ENCODE measurements at regions not wholly inside any gene's neighbourhood (a gene's known extent, or its start where the extent isn't known, plus 50 kb on each side); places are given as distances from the start of the nearest gene placed in this dataset.

DNA sequence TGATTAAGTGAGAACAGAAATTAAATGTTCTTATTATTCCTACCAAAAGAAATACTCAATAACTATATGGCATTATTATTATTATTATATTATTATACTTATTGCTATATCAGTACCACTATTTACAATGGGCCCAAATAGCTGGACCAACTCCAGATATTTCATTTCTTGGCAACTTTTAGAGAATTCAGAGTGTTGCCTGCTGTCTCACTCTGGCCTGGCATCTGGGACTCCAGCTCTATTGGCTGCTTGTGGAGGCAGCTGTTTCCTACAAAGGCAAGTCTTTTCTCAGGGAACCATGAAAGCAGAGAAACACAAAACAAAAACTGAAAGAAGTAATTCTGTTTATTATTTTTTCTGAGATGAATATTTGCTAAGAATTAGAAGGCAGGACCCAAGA is 105.1 kb upstream of the SORCS1 start:
- no peaks in the 10 kb centered on the region for H4K20me1 ChIP-seq (ENCODE audit: insufficient read depth, low read length, poor library complexity, severe bottlenecking)
- H3K36me3 ChIP-seq (ENCODE audit: insufficient read depth, low read length): no peaks in the 10 kb centered on the region
- H3K9ac ChIP-seq (ENCODE audit: low read depth, low read length, poor library complexity, severe bottlenecking): no peak overlapping the region
- H3F3A ChIP-seq (ENCODE audit: low read depth): no peaks in the 10 kb centered on the region
- H3K4me1 ChIP-seq (ENCODE audit: insufficient read depth, low read length, poor library complexity, severe bottlenecking): no peaks in the 10 kb centered on the region
- no peaks in the 10 kb centered on the region for H3K9me3 ChIP-seq (ENCODE audit: insufficient read depth, low read depth, low read length)
- no peak overlapping the region for H2AFZ ChIP-seq (ENCODE audit: low read length)
- no peaks in the 10 kb centered on the region for H3K79me2 ChIP-seq (ENCODE audit: insufficient read depth, low read length)
- no peaks in the 10 kb centered on the region for H3K9me2 ChIP-seq (replicated peaks; ENCODE audit: low read depth, low read length)
- H3K4me2 ChIP-seq (ENCODE audit: low read depth, low read length, poor library complexity, severe bottlenecking): no peak overlapping the region
- H3K4me3 ChIP-seq (ENCODE audit: low read length, poor library complexity, severe bottlenecking): no peak overlapping the region
- no peaks in the 10 kb centered on the region for H3K27me3 ChIP-seq (ENCODE audit: insufficient read depth, low read length, poor library complexity, severe bottlenecking)
- no peak for TF ChIP-seq EZH2phosphoT487 (IDR thresholded peaks at IDR 0.05; ENCODE audit: borderline replicate concordance)
- TF ChIP-seq, protein P1, sequence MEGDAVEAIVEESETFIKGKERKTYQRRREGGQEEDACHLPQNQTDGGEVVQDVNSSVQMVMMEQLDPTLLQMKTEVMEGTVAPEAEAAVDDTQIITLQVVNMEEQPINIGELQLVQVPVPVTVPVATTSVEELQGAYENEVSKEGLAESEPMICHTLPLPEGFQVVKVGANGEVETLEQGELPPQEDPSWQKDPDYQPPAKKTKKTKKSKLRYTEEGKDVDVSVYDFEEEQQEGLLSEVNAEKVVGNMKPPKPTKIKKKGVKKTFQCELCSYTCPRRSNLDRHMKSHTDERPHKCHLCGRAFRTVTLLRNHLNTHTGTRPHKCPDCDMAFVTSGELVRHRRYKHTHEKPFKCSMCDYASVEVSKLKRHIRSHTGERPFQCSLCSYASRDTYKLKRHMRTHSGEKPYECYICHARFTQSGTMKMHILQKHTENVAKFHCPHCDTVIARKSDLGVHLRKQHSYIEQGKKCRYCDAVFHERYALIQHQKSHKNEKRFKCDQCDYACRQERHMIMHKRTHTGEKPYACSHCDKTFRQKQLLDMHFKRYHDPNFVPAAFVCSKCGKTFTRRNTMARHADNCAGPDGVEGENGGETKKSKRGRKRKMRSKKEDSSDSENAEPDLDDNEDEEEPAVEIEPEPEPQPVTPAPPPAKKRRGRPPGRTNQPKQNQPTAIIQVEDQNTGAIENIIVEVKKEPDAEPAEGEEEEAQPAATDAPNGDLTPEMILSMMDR (conservative IDR thresholded peaks at IDR 0.05; ENCODE audit: low read length): no peak

DNA sequence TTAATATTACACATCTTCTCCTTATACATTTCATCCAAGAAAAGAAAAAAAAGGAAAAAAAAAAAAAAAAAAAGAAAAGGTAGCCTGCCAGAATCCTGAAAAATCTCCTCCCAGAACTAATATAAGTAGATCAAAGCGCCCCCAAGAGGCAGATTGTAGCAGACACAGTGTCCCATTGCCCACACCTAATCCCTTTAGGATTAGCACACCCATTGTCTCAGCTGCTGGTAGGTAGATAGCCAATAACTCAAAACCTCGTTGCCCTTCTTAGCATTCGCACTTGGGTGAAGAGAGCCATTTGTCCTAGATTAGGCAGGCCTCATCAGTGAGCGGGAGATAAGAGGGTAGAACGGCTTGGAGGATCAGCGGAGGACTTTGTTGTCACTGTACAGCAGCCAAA is 100.2 kb upstream of the SORCS1 start:
- Histone ChIP-seq H3K9me3 (ENCODE audit: insufficient read depth, low read depth, low read length) (no peaks in the 10 kb centered on the region), H3K4me2 (ENCODE audit: low read depth, low read length, poor library complexity, severe bottlenecking) (no peak overlapping the region), H3K27me3 (ENCODE audit: insufficient read depth, low read length, poor library complexity, severe bottlenecking) (no peaks in the 10 kb centered on the region), H3F3A (ENCODE audit: low read depth) (no peaks in the 10 kb centered on the region), H3K9ac (ENCODE audit: low read depth, low read length, poor library complexity, severe bottlenecking) (no peak overlapping the region), H3K36me3 (ENCODE audit: insufficient read depth, low read length) (no peaks in the 10 kb centered on the region), H2AFZ (ENCODE audit: low read length) (no peak overlapping the region), H3K4me3 (ENCODE audit: low read length, poor library complexity, severe bottlenecking) (no peak overlapping the region), H3K9me2 (replicated peaks; ENCODE audit: low read depth, low read length) (no peaks in the 10 kb centered on the region), H3K79me2 (ENCODE audit: insufficient read depth, low read length) (no peaks in the 10 kb centered on the region), H4K20me1 (ENCODE audit: insufficient read depth, low read length, poor library complexity, severe bottlenecking) (no peaks in the 10 kb centered on the region), H3K4me1 (ENCODE audit: insufficient read depth, low read length, poor library complexity, severe bottlenecking) (no peaks in the 10 kb centered on the region)
- no peak for TF ChIP-seq EZH2phosphoT487 (IDR thresholded peaks at IDR 0.05; ENCODE audit: borderline replicate concordance)
- TF ChIP-seq, protein P1 (conservative IDR thresholded peaks at IDR 0.05; ENCODE audit: low read length): peak; percentile 59

DNA sequence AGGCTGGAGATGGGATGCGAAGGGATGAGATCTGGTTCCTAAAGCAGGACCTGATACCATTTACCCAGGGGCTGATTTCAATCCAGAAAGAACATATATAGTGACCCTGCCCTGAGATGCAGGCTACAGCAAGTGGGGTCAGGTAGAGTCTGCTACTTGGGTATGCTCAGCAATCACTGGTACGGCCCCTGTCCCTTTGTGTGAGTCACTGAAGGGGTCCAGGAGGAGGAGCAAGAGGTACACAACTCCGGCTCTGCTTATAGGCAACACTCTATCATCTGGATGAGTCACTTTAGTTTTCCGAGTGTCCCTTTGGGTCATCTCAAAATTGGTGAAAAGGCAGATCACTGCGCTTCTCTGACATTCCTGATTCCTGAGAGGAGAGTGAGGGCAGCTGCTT is 79.6 kb upstream of the SORCS1 start:
- no peaks in the 10 kb centered on the region for H3K79me2 ChIP-seq (ENCODE audit: insufficient read depth, low read length)

More for the DNA sequence above, 79.6 kb upstream of the SORCS1 start:
- H2AFZ ChIP-seq (ENCODE audit: low read length): no peak overlapping the region
- no peaks in the 10 kb centered on the region for H3K9me2 ChIP-seq (replicated peaks; ENCODE audit: low read depth, low read length)
- H3K9me3 ChIP-seq (ENCODE audit: insufficient read depth, low read depth, low read length): no peaks in the 10 kb centered on the region
- H3K36me3 ChIP-seq (ENCODE audit: insufficient read depth, low read length): no peaks in the 10 kb centered on the region
- no peaks in the 10 kb centered on the region for H3K4me1 ChIP-seq (ENCODE audit: insufficient read depth, low read length, poor library complexity, severe bottlenecking)
- no peaks in the 10 kb centered on the region for H3K27me3 ChIP-seq (ENCODE audit: insufficient read depth, low read length, poor library complexity, severe bottlenecking)
- H3F3A ChIP-seq (ENCODE audit: low read depth): no peaks in the 10 kb centered on the region
- H3K9ac ChIP-seq (ENCODE audit: low read depth, low read length, poor library complexity, severe bottlenecking): no peak overlapping the region
- no peak for TF ChIP-seq EZH2phosphoT487 (IDR thresholded peaks at IDR 0.05; ENCODE audit: borderline replicate concordance)
- TF ChIP-seq, protein P1 (conservative IDR thresholded peaks at IDR 0.05; ENCODE audit: low read length): no peak
- no peak overlapping the region for H3K4me2 ChIP-seq (ENCODE audit: low read depth, low read length, poor library complexity, severe bottlenecking)
- no peaks in the 10 kb centered on the region for H4K20me1 ChIP-seq (ENCODE audit: insufficient read depth, low read length, poor library complexity, severe bottlenecking)
- no peak overlapping the region for H3K4me3 ChIP-seq (ENCODE audit: low read length, poor library complexity, severe bottlenecking)

All from Loucy (cell line).